PC-9 (cell line): ENCODE measurements at regions not wholly inside any gene's neighbourhood (a gene's known extent, or its start where the extent isn't known, plus 50 kb on each side); places are given as distances from the start of the nearest gene placed in this dataset.

ENCODE experiments used
- BruUV-seq: library from RNA; stranded (reverse); fragments of 400-500 nt; replicated peaks from 2 replicates; lab custom pipeline; 2021; lab: Mats Ljungman, UMichigan
- CTCF ChIA-PET: fragments of 300-600 bp; sonication (Branson Sonifier 250); formaldehyde crosslinking; loops from one replicate; lab custom pipeline; 2022; ENCODE audit warnings: antibody characterized with exemption; lab: Charles Lee
- POLR2A ChIA-PET: fragments of 300-600 bp; sonication (Branson Sonifier 250); formaldehyde crosslinking; loops from one replicate; lab custom pipeline; 2022; ENCODE audit warnings: antibody characterized with exemption; ENCODE audit not compliant: unreplicated experiment; lab: Charles Lee
- DNase-seq, 2 experiments: peaks; one replicate each; pipeline versions ENCODE4 v3.0.0 to v3.0.0-alpha.2; 2015 to 2022; ENCODE audit warnings: mixed read lengths in 1 of 2
- H2AFZ ChIP-seq: fragments of 200-600 bp; sonication (generic); 2 replicates; pipeline ENCODE4 v1.8.1; 2017; ENCODE audit warnings: antibody characterized with exemption
- H3F3A ChIP-seq: fragments of 200-600 bp; sonication (generic); 2 replicates; pipeline ENCODE4 v1.8.1; 2017; ENCODE audit warnings: antibody characterized with exemption, mild to moderate bottlenecking, low read depth; ENCODE audit not compliant: insufficient read depth
- H3K27ac ChIP-seq: fragments of 200-600 bp; sonication (generic); 2 replicates; pipeline ENCODE4 v1.6.1; 2016; ENCODE audit warnings: mixed run types
- H3K27me3 ChIP-seq: fragments of 200-600 bp; sonication (generic); 2 replicates; pipeline ENCODE4 v1.6.1; 2016; ENCODE audit warnings: low read depth, mixed run types; ENCODE audit not compliant: insufficient read depth
- H3K36me3 ChIP-seq: fragments of 200-600 bp; sonication (generic); 2 replicates; pipeline ENCODE4 v1.6.1; 2016; ENCODE audit warnings: low read depth, mixed run types
- H3K4me1 ChIP-seq: fragments of 200-600 bp; sonication (generic); replicated peaks from 2 replicates; pipeline ENCODE4 v1.6.1; 2016; ENCODE audit warnings: mixed run types; ENCODE audit not compliant: insufficient read depth
- H3K4me2 ChIP-seq: fragments of 200-600 bp; sonication (generic); 2 replicates; pipeline ENCODE4 v1.6.1; 2017; ENCODE audit warnings: mixed run types
- H3K4me3 ChIP-seq: fragments of 200-600 bp; sonication (generic); 2 replicates; pipeline ENCODE4 v1.6.1; 2016; ENCODE audit warnings: mixed run types
- H3K79me2 ChIP-seq: fragments of 200-600 bp; sonication (generic); 2 replicates; pipeline ENCODE4 v1.6.1; 2017; ENCODE audit warnings: low read depth, mixed run types
- H3K9me2 ChIP-seq: fragments of 200-600 bp; sonication (generic); 2 replicates; pipeline ENCODE4 v1.8.1; 2017; ENCODE audit warnings: mild to moderate bottlenecking; ENCODE audit not compliant: insufficient read depth
- H3K9me3 ChIP-seq: fragments of 200-600 bp; sonication (generic); 2 replicates; pipeline ENCODE4 v1.8.1; 2016; ENCODE audit warnings: low read depth; ENCODE audit not compliant: insufficient read depth
- H4K20me1 ChIP-seq: fragments of 200-600 bp; sonication (generic); 2 replicates; pipeline ENCODE4 v1.8.1; 2017; ENCODE audit not compliant: insufficient read depth
- CTCF ChIP-seq: fragments of 200-600 bp; sonication (generic); conservative IDR thresholded peaks from 2 replicates; pipeline ENCODE4 v1.6.1; 2017; ENCODE audit warnings: mixed run types, antibody characterized with exemption, mild to moderate bottlenecking, moderate library complexity
- EZH2 ChIP-seq: fragments of 200-600 bp; sonication (generic); IDR thresholded peaks from 2 replicates; pipeline ENCODE4 v1.8.0; 2017; ENCODE audit warnings: antibody characterized with exemption, low read depth
- intact Hi-C: fragments of 100-400 bp; cut with micrococcal nuclease; formaldehyde crosslinking; loops from one replicate; pipeline ENCODE4 v1.10.0; 2022; ENCODE audit not compliant: unreplicated experiment

GRCh38 chr4:1495416-1496115 is 89.3 kb upstream of the NKX1-1 start:
- POLR2A ChIA-PET, result no interaction called here
- H3K9me3 ChIP-seq, result no peaks in the 10 kb centered on the region
- no peak overlapping the region for H3K4me3 ChIP-seq
- no peak overlapping the region for H2AFZ ChIP-seq
- CTCF ChIA-PET, result no interaction called here
- TF ChIP-seq CTCF, result no peak
- no peak for TF ChIP-seq EZH2
- intact Hi-C loops, result no loop called here
- no peak for DNase-seq
- no peak overlapping the region for H3K27ac ChIP-seq
- H3F3A ChIP-seq, result no peaks in the 10 kb centered on the region
- no peaks in the 10 kb centered on the region for H3K36me3 ChIP-seq
- no peaks in the 10 kb centered on the region for H4K20me1 ChIP-seq
- H3K4me1 ChIP-seq, result no peaks in the 10 kb centered on the region
- H3K4me2 ChIP-seq, result no peak overlapping the region
- no peaks in the 10 kb centered on the region for H3K9me2 ChIP-seq
- H3K79me2 ChIP-seq, result no peaks in the 10 kb centered on the region
- BruUV-seq, result no TSS peak
- peaks cover 100% of the 10 kb centered on the region for H3K27me3 ChIP-seq

- no peak overlapping the region for H3K4me2 ChIP-seq
- H3K27ac ChIP-seq, result no peak overlapping the region
- TF ChIP-seq EZH2 (no peak), CTCF (no peak)
- DNase-seq, result no peak
- H3K4me1 ChIP-seq, result no peaks in the 10 kb centered on the region
- no peak overlapping the region for H2AFZ ChIP-seq
- no peaks in the 10 kb centered on the region for H3K79me2 ChIP-seq
- H3K9me2 ChIP-seq, result no peaks in the 10 kb centered on the region
- H4K20me1 ChIP-seq, result no peaks in the 10 kb centered on the region
- H3K4me3 ChIP-seq, result no peak overlapping the region
- no TSS peak for BruUV-seq
- H3K36me3 ChIP-seq, result no peaks in the 10 kb centered on the region
- intact Hi-C loops, result no loop called here
- no peaks in the 10 kb centered on the region for H3F3A ChIP-seq
- ChIA-PET POLR2A (no interaction called here), CTCF (no interaction called here)
- peaks cover 100% of the 10 kb centered on the region for H3K27me3 ChIP-seq
- no peaks in the 10 kb centered on the region for H3K9me3 ChIP-seq
These were observed 88.4 kb upstream of the NKX1-1 start for GRCh38 chr4:1494416-1495315.

- TF ChIP-seq CTCF (no peak), EZH2 (no peak)
- Histone ChIP-seq H3K4me3 (no peak overlapping the region), H3K9me2 (no peaks in the 10 kb centered on the region), H3K36me3 (no peaks in the 10 kb centered on the region), H3K27me3 (peaks cover 100% of the 10 kb centered on the region), H4K20me1 (no peaks in the 10 kb centered on the region), H3K27ac (no peak overlapping the region), H3K9me3 (no peaks in the 10 kb centered on the region), H3K4me1 (no peaks in the 10 kb centered on the region), H3K79me2 (no peaks in the 10 kb centered on the region), H3K4me2 (no peak overlapping the region), H2AFZ (no peak overlapping the region), H3F3A (no peaks in the 10 kb centered on the region)
- intact Hi-C loops, result no loop called here
- DNase-seq, result no peak
- ChIA-PET POLR2A (no interaction called here), CTCF (no interaction called here)
- no TSS peak for BruUV-seq
These were observed 87.5 kb upstream of the NKX1-1 start for GRCh38 chr4:1493540-1494287.
